Liver (tissue), 8 donors: ENCODE measurements at regions not wholly inside any gene's neighbourhood (a gene's known extent, or its start where the extent isn't known, plus 50 kb on each side); places are given as distances from the start of the nearest gene placed in this dataset.

Experiments used
- DNase-seq: peaks from one replicate; pipeline ENCODE4 v3.0.0-alpha.2; 2017; ENCODE audit warnings: low spot score
- H3K27ac ChIP-seq, 2 donors: one replicate each; pipeline ENCODE4 v1.7.0; 2013; ENCODE audit warnings: inconsistent platforms in 2 of 2, low read length in 2 of 2, control low read depth in 1 of 2, low read depth in 1 of 2, mild to moderate bottlenecking in 1 of 2
- H3K27me3 ChIP-seq, 4 donors: one replicate each; pipeline versions ENCODE4 v1.6.1 to v1.7.0; 2013; ENCODE audit warnings: low read length in 3 of 4, inconsistent platforms in 1 of 4, mild to moderate bottlenecking in 1 of 4, moderate library complexity in 1 of 4; ENCODE audit not compliant: control insufficient read depth in 4 of 4, insufficient read depth in 4 of 4
- H3K36me3 ChIP-seq, 4 donors: one replicate each; pipeline versions ENCODE4 v1.6.1 to v1.7.0; 2013; ENCODE audit warnings: low read length in 3 of 4, mild to moderate bottlenecking in 3 of 4, low read depth in 1 of 4, moderate library complexity in 1 of 4; ENCODE audit not compliant: control insufficient read depth in 4 of 4, insufficient read depth in 3 of 4
- H3K4me1 ChIP-seq, 4 donors: one replicate each; pipeline versions ENCODE4 v1.6.1 to v1.7.0; 2013; ENCODE audit warnings: low read length in 3 of 4, mild to moderate bottlenecking in 3 of 4, moderate library complexity in 1 of 4; ENCODE audit not compliant: control insufficient read depth in 4 of 4, insufficient read depth in 4 of 4
- H3K4me3 ChIP-seq, 3 donors: one replicate each; pipeline versions ENCODE4 v1.6.1 to v1.7.0; 2013; ENCODE audit warnings: low read length in 3 of 3, control low read depth in 1 of 3, low read depth in 1 of 3, mild to moderate bottlenecking in 1 of 3
- H3K9ac ChIP-seq, 2 donors: one replicate each; pipeline ENCODE4 v1.7.0; 2013; ENCODE audit warnings: low read length in 2 of 2, mild to moderate bottlenecking in 2 of 2, moderate library complexity in 2 of 2, control low read depth in 1 of 2, low read depth in 1 of 2
- H3K9me3 ChIP-seq, 4 donors: one replicate each; pipeline versions ENCODE4 v1.6.1 to v1.7.0; 2013; ENCODE audit warnings: low read length in 3 of 4; ENCODE audit not compliant: control insufficient read depth in 4 of 4
- EGR1 ChIP-seq, 2 donors: IDR thresholded peaks; 2 replicates each; pipeline ENCODE4 v1.6.1; 2016 to 2018; ENCODE audit warnings: antibody characterized with exemption in 2 of 2, low read depth in 2 of 2
- FOXA1 ChIP-seq: IDR thresholded peaks from 2 replicates; pipeline ENCODE4 v1.6.1; 2016; ENCODE audit warnings: antibody characterized with exemption
- FOXA2 ChIP-seq: IDR thresholded peaks from 2 replicates; pipeline ENCODE4 v1.6.1; 2016; ENCODE audit warnings: antibody characterized with exemption
- GABPA ChIP-seq, 2 donors: IDR thresholded peaks in 1 of 2; conservative IDR thresholded peaks in 1 of 2; 2 replicates each; pipeline ENCODE4 v1.6.1; 2016; ENCODE audit warnings: antibody characterized with exemption in 2 of 2, mild to moderate bottlenecking in 1 of 2, moderate library complexity in 1 of 2
- HNF4A ChIP-seq, 2 donors: conservative IDR thresholded peaks; 2 replicates each; pipeline ENCODE4 v1.6.1; 2016; ENCODE audit warnings: antibody characterized with exemption in 2 of 2, mild to moderate bottlenecking in 2 of 2
- HNF4G ChIP-seq: IDR thresholded peaks from 2 replicates; pipeline ENCODE4 v1.6.1; 2016; ENCODE audit warnings: antibody characterized with exemption
- JUND ChIP-seq, 2 donors: IDR thresholded peaks; 2 replicates each; pipeline ENCODE4 v1.6.1; 2016; ENCODE audit warnings: antibody characterized with exemption in 2 of 2
- MAX ChIP-seq: IDR thresholded peaks from 2 replicates; pipeline ENCODE4 v1.6.1; 2016; ENCODE audit warnings: antibody characterized with exemption
- NR2F2 ChIP-seq: IDR thresholded peaks from 2 replicates; pipeline ENCODE4 v1.6.1; 2016; ENCODE audit warnings: antibody characterized with exemption
- RAD21 ChIP-seq, 2 donors: IDR thresholded peaks; 2 replicates each; pipeline ENCODE4 v1.6.1; 2016; ENCODE audit warnings: antibody characterized with exemption in 2 of 2, mild to moderate bottlenecking in 2 of 2
- RXRA ChIP-seq, 2 donors: IDR thresholded peaks; 2 replicates each; pipeline ENCODE4 v1.6.1; 2017 to 2018; ENCODE audit warnings: antibody characterized with exemption in 2 of 2, mild to moderate bottlenecking in 1 of 2
- SP1 ChIP-seq: IDR thresholded peaks from 2 replicates; pipeline ENCODE4 v1.6.1; 2018; ENCODE audit warnings: antibody characterized with exemption, mild to moderate bottlenecking
- TAF1 ChIP-seq: conservative IDR thresholded peaks from 2 replicates; pipeline ENCODE4 v1.6.1; 2016; ENCODE audit warnings: antibody characterized with exemption, mild to moderate bottlenecking
- YY1 ChIP-seq: IDR thresholded peaks from 2 replicates; pipeline ENCODE4 v1.6.1; 2016; ENCODE audit warnings: antibody characterized with exemption, mild to moderate bottlenecking
- ZBTB33 ChIP-seq: IDR thresholded peaks from 2 replicates; pipeline ENCODE4 v1.6.1; 2016; ENCODE audit warnings: antibody characterized with exemption
- whole genome bisulfite sequencing: extraction: QIAGEN DNeasy Blood & Tissue Kit; methylation state at CpG from one replicate; pipeline ENCODE4 v1.1.7; 2013; 5-methylcytosine and 5-hydroxymethylcytosine counted together
- TF ChIP-seq, protein P1 (sequence below): IDR thresholded peaks from 2 replicates; pipeline ENCODE4 v1.6.1; 2016; ENCODE audit warnings: antibody characterized with exemption
- TF ChIP-seq, protein P2 (sequence below): fragments of 150-350 bp; IDR thresholded peaks from 2 replicates; pipeline ENCODE4 v1.5.1; 2017; ENCODE audit warnings: improper control_type of control experiment, low read depth, low read length; ENCODE audit not compliant: missing input control
- TF ChIP-seq, protein P3 (sequence below): IDR thresholded peaks from 2 replicates; pipeline ENCODE4 v1.6.1; 2016; ENCODE audit warnings: antibody characterized with exemption, mild to moderate bottlenecking
- donor health status: healthy.
- donor health status: healthy.
- donor health status: healthy.
- donor health status: healthy.
- donor health status: healthy.

DNA sequence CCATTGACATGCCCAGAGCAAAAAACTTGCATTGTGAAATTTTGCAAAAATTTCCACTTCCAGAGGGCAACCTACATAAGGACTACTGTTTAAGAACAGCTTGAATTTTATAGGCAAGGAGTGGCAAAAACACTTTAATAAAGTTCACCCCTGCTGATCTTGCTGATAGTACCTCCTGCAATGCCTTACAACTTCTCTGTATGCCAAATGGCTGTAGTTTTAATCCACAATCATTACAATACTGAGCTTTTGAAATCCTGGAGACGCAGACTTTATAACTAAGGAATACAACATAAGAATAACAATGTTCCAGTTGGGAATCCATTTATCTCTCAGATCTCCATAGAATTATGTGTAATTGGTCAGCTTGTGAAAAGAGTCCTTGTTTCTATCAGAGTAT lies 247.5 kb downstream of the KCNJ3 start (continued):
- TF ChIP-seq, protein P1, sequence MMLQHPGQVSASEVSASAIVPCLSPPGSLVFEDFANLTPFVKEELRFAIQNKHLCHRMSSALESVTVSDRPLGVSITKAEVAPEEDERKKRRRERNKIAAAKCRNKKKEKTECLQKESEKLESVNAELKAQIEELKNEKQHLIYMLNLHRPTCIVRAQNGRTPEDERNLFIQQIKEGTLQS, result no peak

- Histone ChIP-seq H3K27me3 (no peaks in the 10 kb centered on the region), H3K4me1 (no peaks in the 10 kb centered on the region), H3K9me3 (no peaks in the 10 kb centered on the region), H3K9ac (no peak overlapping the region), H3K27ac (no peak overlapping the region), H3K4me3 (no peak overlapping the region), H3K36me3 (no peaks in the 10 kb centered on the region)
- TF ChIP-seq HNF4G (no peak), RAD21 (IDR thresholded peaks at IDR 0.05) (no peak), JUND (IDR thresholded peaks at IDR 0.05) (no peak), TAF1 (no peak)
- DNase-seq, result no peak
Observed at GRCh38 chr2:154941379-154941778, 242.9 kb downstream of the KCNJ3 start.

DNA sequence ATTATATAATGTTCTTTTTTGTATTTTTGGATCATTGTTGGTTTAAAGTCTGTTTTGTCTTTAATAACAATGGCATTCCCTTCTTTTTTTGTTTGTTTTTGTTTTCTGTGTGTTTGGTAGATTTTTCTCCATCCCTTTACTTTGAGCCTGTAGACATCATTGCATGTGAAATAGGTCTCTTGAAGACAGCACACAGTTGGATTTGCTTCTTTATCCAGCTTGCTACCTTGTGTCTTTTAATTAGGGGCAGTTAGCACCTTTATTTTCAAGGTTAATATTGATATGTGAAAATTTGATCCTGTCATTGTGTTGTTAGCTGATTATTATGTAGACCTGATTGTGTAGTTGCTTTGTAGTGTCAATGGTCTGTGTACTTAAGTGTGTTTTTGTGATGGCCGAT lies 235.7 kb downstream of the KCNJ3 start:
- WGBS, result 83% methylated on average over 1 of the region's 1 CpG
- TF ChIP-seq YY1, result no peak
- TF ChIP-seq RAD21 (IDR thresholded peaks at IDR 0.05), result no peak
- TF ChIP-seq MAX, result no peak
- TF ChIP-seq ZBTB33, result no peak
- TF ChIP-seq TAF1, result no peak
- TF ChIP-seq, protein P2, sequence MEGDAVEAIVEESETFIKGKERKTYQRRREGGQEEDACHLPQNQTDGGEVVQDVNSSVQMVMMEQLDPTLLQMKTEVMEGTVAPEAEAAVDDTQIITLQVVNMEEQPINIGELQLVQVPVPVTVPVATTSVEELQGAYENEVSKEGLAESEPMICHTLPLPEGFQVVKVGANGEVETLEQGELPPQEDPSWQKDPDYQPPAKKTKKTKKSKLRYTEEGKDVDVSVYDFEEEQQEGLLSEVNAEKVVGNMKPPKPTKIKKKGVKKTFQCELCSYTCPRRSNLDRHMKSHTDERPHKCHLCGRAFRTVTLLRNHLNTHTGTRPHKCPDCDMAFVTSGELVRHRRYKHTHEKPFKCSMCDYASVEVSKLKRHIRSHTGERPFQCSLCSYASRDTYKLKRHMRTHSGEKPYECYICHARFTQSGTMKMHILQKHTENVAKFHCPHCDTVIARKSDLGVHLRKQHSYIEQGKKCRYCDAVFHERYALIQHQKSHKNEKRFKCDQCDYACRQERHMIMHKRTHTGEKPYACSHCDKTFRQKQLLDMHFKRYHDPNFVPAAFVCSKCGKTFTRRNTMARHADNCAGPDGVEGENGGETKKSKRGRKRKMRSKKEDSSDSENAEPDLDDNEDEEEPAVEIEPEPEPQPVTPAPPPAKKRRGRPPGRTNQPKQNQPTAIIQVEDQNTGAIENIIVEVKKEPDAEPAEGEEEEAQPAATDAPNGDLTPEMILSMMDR, result no peak
- no peak for TF ChIP-seq FOXA1
- no peak for TF ChIP-seq JUND (IDR thresholded peaks at IDR 0.05)
- TF ChIP-seq SP1, result no peak
- no peak for TF ChIP-seq HNF4G
- TF ChIP-seq FOXA2, result no peak
- TF ChIP-seq EGR1 (IDR thresholded peaks at IDR 0.05; ENCODE audit: low read depth in 2 of 2), result no peak
- no peak for TF ChIP-seq GABPA (IDR thresholded peaks at IDR 0.05 in 1 of 2, conservative IDR thresholded peaks at IDR 0.05 in 1 of 2)

DNA sequence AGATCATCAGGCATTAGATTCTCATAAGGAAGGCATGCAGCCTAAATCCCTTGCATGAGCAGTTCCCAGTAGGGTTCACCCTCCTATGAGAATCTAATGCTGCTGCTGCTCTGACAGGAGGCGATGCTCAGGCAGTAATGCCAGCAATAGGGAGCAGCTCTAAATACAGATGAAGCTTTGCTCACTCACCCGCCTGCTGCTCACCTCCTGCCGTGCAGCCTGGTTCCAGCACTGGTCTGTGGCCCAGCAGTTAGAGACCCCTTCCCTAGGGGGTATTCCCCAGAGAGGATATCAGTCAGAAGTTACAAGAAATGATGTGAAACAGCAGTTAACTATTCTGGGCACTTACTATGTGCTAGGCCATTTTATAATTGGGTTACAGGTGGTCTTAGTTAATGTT lies 226.0 kb downstream of the KCNJ3 start:
- Histone ChIP-seq H3K27me3 (no peaks in the 10 kb centered on the region), H3K9ac (no peak overlapping the region), H3K4me3 (no peak overlapping the region), H3K9me3 (no peaks in the 10 kb centered on the region), H3K4me1 (no peaks in the 10 kb centered on the region), H3K36me3 (no peaks in the 10 kb centered on the region), H3K27ac (no peak overlapping the region)
- TF ChIP-seq, protein P3, sequence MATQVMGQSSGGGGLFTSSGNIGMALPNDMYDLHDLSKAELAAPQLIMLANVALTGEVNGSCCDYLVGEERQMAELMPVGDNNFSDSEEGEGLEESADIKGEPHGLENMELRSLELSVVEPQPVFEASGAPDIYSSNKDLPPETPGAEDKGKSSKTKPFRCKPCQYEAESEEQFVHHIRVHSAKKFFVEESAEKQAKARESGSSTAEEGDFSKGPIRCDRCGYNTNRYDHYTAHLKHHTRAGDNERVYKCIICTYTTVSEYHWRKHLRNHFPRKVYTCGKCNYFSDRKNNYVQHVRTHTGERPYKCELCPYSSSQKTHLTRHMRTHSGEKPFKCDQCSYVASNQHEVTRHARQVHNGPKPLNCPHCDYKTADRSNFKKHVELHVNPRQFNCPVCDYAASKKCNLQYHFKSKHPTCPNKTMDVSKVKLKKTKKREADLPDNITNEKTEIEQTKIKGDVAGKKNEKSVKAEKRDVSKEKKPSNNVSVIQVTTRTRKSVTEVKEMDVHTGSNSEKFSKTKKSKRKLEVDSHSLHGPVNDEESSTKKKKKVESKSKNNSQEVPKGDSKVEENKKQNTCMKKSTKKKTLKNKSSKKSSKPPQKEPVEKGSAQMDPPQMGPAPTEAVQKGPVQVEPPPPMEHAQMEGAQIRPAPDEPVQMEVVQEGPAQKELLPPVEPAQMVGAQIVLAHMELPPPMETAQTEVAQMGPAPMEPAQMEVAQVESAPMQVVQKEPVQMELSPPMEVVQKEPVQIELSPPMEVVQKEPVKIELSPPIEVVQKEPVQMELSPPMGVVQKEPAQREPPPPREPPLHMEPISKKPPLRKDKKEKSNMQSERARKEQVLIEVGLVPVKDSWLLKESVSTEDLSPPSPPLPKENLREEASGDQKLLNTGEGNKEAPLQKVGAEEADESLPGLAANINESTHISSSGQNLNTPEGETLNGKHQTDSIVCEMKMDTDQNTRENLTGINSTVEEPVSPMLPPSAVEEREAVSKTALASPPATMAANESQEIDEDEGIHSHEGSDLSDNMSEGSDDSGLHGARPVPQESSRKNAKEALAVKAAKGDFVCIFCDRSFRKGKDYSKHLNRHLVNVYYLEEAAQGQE, result no peak
- TF ChIP-seq FOXA1 (no peak), JUND (IDR thresholded peaks at IDR 0.05) (no peak), FOXA2 (no peak), HNF4G (no peak), TAF1 (no peak), HNF4A (conservative IDR thresholded peaks at IDR 0.05) (no peak), NR2F2 (no peak), EGR1 (IDR thresholded peaks at IDR 0.05; ENCODE audit: low read depth in 2 of 2) (no peak), YY1 (no peak), RXRA (IDR thresholded peaks at IDR 0.05) (no peak)
- TF ChIP-seq, protein P1, result no peak
- no peak for DNase-seq
- WGBS, result 88% methylated on average over 3 of the region's 3 CpGs

More for the DNA sequence above, 235.7 kb downstream of the KCNJ3 start:
- no peak overlapping the region for H3K4me3 ChIP-seq
- no peak overlapping the region for H3K27ac ChIP-seq
- no peak overlapping the region for H3K9ac ChIP-seq
- H3K27me3 ChIP-seq, result no peaks in the 10 kb centered on the region
- H3K36me3 ChIP-seq, result no peaks in the 10 kb centered on the region
- DNase-seq, result no peak
- no peaks in the 10 kb centered on the region for H3K4me1 ChIP-seq
- no peaks in the 10 kb centered on the region for H3K9me3 ChIP-seq
